RCC 7860 (cell line): ENCODE measurements at regions not wholly inside any gene's neighbourhood (a gene's known extent, or its start where the extent isn't known, plus 50 kb on each side); places are given as distances from the start of the nearest gene placed in this dataset.

Experiments used
- DNase-seq: peaks from one replicate; pipeline ENCODE4 v3.0.0-alpha.2; 2015; ENCODE audit warnings: low spot score
- FAIRE-seq: peaks from 2 replicates; lab custom pipeline; 2012; peaks lifted over from hg19 to GRCh38; lab: Jason Lieb, UNC

DNA sequence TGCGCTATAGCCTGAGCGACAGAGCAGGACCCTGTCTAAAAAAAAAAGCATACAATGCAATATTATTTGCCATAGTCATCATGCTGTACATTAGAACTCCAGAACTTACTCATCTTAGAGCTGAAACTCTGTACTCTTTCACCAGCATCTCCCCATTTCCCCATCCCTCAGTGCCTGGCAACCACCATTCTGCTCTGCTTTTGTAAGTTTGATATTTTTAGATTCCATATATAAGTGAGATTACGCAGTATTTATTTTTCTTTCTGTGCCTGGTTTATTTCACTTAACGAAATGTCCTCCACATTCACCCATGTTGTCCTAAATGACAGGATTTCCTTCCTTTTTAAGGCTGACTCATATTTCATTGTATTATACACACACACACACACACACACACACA is 121.8 kb downstream of the BBS10 start:
- DNase-seq (no peak), FAIRE-seq (no peak)

DNA sequence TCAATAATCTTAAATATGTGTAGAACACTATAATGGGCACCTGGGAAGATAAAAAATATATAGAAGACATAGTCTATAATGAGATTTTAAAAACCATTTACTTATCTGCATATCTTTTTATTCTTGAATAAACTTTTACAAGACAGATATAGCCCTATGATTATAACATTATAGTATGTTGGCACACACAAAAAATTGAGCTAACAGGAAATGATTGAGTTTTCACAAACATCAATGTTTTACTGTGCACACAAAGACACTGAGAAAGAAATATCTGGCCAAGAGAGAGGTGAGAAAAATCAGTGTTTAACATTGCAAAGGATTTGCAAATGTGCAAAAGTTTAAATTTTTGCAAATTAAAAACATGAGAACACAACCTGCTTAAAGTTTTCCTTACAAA is 124.3 kb downstream of the BBS10 start:
- DNase-seq (no peak), FAIRE-seq (no peak)

DNA sequence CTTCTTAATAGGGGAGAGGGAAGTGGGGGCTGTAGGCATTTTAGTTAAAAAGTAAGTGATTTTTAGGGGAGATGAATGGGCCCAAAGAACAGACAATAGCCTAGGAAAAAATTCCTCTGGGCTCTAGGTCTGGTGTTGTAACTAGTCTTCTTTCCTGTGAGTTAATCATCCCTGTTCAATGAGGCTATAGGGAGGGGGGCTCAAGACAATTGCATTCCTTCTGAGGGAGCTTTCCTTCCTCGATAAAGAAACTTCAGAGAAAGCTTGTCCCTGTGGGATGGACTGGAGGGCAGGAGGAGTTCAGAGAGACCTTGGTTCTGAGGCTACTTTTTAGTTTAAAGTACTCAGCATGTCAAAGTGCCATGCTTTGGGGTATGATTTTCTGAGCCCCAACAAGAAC is 127.2 kb downstream of the BBS10 start:
- DNase-seq (no peak), FAIRE-seq (no peak)

DNA sequence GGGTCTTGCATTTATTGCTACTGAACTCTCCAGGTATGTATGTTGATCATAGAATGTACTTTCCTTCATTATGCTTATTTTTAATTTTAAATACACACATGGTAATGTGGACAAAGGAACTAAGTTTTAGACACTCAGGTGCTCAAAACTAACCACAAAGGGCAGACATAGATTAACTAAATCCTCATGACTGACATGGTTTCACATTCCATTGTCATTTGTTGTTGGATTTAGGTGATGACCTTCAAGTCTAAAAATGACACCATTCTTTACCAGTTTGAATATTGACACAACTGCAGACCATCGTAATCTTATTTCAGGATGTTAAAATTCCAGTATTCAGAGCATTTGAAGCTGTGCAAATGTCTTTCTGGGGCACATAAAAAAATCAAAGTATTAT is 128.4 kb downstream of the BBS10 start:
- peak; percentile 90 for FAIRE-seq
- peak; percentile 65 for DNase-seq

DNA sequence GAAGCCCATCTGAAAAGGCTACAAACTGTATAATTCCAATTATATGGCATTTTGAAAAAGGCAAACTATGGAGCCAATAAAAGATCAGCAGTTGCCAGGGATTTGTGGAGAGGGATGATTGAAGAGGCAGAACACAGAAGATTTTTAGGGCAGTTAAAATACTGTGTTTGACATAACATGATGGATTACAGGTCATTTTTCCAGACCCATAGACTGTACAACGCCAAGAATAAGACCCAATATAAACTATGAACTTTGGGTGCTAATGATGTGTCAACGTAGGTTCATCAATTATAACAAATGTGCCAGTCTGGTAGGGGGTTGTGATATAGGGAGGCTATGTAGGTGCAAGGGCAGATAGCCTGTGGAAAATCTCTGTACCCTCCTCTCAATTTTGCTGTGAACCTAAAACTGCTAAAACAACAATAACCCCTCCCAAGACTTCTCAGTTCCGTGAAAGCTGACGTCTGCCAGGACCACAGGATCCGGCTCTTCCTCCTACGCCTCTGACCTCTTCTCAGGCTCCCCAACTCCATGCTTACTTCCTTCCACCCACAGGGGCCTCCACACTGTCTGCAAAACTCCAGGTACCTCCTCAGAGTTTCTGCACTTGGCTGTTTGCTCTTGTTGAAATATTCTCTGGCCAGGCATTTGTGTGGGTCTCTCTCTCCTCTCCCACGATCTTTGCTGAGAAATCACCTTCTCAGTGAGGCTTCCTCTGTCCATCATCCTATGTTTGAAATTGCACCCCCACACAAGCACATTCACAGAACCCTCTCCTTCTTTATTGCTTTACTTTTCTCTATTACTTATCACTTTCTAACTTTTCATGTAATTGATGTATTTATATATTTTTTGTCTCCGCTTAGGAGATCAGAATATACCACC is 131.4 kb downstream of the BBS10 start:
- no peak for FAIRE-seq
- no peak for DNase-seq

DNA sequence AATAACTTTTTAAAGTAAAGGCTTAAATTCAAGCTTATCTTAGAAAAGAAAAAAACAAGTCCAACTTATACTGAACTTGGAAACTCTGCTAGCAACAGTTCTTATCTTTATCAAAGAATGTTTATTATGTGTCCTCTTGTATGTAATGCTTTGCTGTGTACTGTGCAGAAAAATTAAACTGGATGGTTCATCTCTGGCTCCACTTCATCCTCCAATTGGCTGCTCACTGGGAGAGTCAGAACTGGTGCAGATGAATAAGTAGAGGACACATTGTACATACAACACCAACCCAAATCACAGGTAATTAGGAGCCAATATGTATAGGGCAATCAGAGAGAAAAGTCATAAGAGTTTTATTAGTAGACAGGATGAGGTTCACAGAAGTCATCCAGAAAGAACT is 123.6 kb upstream of the NAP1L1 start:
- no peak for FAIRE-seq
- DNase-seq: no peak

DNA sequence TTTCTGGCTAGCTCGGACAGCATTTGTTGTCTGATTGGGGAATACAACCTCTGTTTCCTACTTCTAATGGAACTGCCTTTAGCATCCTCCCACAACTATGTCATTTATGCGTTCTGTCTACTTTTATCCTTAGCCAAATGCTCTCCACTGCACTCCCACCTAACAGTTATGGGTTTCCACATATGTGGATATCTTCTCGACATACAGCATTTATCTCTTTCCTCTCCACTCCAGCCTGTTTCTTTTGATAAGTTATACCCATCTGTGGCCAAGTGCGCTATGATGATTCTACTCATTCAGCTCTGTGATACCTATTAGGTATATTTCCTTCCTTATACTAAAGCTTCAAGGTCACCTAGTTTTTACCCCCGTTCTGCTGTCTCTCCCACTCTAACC is 122.2 kb upstream of the NAP1L1 start:
- FAIRE-seq: no peak
- DNase-seq: no peak

DNA sequence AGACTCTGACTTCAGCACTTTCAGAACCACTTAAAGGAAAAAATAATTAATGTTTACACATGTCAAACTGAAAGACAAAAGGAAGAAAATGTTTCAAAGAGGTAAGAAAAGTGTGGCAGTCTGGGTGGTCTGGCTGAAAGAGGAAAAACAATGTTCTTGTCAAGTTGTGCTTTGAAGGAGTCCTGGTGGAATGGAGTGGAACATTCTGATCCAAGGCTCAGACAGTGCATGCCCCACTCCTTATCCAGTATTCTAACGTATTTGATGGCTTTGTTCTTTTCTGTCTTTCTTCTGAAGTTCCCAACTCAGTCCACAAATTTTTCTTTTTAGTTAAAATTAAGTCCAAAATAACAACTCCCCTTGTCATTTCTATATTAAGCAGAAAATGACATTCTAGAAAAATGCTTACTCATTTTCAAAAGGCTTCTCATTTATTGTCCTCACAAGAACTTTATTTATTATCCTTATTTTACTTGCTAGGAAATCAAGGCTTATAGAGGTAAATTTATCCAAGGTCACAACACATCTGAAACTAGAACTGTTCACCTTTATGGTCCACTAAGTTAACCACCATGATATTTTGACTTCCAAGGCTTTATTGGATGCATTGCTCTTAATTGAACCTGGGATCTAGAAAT is 121.7 kb upstream of the NAP1L1 start:
- no peak for FAIRE-seq
- DNase-seq: no peak

DNA sequence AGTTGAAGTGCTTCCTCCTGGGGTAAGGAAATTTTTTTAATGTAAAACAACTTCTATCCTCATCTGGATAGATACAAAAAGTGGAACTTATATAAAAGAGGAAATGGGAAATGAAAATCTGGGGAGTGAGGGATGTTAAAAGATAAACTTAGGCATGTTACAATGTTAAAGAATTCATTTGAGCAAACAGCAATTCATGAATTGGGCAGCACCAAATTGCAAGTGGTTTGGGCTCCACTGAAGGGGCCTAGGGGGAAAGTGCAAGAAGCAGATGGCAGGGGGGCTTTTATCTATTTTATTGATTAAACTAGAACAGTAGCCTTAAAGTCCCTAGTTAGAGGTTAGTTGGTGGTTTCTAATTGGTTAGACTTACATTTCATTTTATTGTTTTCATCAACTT is 118.1 kb upstream of the NAP1L1 start:
- DNase-seq: no peak
- no peak for FAIRE-seq

DNA sequence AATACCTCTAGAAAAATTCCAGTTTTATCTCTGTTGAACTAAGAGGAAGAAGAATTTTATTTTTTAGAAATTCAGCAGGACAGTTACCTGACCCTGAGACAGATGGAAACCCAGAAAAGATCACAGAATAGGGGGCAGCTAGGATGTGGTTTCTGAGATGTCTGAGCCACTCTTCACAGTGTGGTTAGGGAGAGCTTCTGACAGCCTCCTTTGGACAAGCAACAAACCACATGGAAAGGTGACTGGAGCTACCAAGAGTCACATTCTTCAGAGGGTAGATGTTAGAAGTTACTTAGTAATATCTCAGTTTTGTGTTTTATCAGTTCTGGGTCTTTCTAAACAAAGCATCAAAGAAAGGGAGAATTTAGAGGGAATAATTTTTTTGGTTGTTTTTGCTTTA is 117.3 kb upstream of the NAP1L1 start:
- FAIRE-seq (peak; percentile 90), DNase-seq (peak; percentile 66)

DNA sequence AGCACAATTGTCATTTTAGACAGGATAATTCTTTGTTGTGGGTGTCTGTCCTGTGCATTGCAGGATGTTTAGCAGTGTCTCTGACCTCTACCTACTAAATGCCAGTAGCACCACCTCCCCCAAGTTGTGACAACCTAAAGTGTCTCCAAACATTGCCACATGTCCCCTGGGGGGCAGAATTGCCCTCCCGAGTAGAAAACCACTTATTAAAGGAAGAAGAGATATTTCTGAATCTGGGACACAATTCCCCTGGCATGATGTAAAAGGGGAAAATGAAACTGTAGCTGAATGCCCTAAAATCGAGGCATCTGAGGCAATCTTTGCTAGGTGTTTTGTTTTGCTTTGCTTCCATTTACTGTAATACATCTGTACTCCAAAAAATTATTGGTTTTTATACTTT is 116.8 kb upstream of the NAP1L1 start:
- peak; percentile 16 for DNase-seq
- no peak for FAIRE-seq

DNA sequence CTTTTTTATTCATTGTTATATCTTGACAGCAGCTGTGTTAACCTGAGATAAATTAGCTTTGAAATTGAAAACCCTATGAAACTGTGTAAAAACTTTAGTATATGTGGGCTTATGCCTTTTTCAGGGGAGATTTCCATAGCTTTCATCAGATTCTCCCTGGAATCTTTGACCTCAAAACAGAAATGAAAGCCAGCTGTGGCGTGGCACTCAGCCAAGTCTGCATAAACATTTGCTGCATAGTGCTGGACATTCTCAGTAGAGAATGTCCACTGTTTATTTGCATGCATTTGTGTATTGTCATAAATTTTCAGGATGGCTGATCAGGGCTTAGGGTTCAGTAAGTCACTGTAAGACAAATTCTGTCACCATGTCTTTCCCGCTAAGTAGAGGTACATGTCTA is 115.3 kb upstream of the NAP1L1 start:
- DNase-seq: peak; percentile 10

DNA sequence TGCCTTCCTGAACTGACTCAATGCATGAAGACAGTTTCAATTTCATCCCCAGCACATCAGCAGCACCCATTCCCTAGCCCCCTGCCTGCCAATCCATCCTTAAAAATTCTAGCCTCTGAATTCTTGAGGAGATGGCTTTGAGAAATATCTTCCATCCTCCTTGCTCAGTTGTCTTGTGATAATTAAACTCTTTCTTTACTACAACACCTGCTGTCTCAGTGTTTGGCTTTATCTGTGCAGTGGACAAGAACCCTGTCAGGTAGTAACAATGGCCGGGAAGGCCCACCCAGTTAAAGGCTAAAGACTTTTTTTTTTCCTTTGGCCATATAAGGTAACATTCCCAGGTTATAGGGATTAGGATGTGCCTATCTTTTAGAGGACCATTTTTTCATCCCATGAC is 114.4 kb upstream of the NAP1L1 start:
- FAIRE-seq (no peak), DNase-seq (no peak)

More for the DNA sequence above, 115.3 kb upstream of the NAP1L1 start:
- FAIRE-seq: peak; percentile 37

DNA sequence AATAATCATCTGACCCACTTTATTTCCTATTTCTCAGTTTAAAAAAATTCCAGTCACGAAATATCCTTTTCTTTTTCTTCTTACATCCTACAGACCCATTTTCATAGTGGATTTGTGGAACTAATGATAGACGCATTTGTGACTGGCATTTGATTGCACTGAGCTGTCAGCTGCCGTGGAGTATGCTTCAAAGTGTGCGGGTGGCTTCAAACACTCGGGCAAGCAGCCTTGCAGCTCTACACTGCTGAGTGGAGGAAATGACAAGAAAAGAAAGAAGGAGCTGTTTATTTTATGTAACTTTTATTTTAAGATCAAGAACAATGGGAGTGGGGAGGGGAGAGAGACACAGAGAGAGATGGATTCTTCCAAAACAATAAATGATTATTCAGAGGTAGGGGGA is 112.8 kb upstream of the NAP1L1 start:
- FAIRE-seq: no peak
- no peak for DNase-seq

DNA sequence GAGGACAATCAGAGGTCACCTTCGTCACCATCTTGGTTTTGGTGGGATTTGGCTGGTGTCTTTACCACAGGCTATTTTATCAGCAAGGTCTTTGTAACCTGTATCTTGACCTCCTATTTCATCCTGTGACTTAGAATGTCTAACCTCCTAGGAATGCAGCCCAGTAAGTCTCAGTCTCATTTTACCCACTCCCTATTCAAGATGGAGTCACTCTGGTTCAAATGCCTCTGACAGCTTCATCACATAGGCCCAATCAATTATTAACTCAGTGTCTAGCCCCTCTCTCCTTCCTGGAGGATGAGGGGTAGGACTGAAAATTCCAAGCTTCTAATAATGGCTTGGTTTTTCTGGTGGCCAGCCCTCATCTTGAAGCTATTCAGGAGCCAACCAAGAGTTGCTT is 111.4 kb upstream of the NAP1L1 start:
- FAIRE-seq (no peak), DNase-seq (peak; percentile 16)

DNA sequence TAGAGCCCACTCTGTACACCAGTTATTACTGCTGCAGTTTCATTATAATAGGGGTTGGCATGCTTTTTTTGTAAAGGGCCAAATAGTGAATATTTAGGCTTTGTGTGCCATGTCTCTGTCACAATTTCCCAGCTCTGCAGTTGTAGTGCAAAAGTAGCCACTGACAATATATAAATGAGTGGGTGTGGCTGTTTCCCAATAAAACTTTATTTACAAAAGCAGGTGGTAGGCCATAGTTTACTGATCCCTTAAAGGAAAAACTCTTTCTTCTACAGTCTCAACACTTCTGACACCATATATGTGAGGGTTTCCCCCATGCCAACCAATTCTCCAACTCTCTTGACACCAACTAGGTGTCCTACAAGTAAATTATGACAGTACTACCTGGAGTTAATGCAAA is 110.2 kb upstream of the NAP1L1 start:
- no peak for DNase-seq
- FAIRE-seq: no peak

DNA sequence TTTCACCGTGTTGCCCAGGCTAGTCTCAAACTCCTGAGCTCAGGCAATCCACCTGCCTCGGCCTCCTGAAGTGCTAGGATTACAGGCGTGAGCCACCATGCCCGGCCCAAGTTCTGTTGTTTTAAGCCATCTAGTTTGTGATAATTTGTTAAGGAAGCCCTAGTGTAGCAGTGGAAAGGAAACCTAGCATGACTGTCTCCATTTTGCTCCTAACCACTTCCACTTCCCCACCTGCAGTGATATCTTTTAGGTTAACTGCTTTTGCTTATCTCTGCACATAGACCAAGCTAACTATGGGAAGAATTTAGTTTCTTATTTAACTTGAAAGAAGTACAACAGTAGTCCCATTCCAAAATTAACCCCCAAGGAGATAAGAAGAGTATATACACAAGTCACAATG is 109.5 kb upstream of the NAP1L1 start:
- no peak for DNase-seq
- no peak for FAIRE-seq

DNA sequence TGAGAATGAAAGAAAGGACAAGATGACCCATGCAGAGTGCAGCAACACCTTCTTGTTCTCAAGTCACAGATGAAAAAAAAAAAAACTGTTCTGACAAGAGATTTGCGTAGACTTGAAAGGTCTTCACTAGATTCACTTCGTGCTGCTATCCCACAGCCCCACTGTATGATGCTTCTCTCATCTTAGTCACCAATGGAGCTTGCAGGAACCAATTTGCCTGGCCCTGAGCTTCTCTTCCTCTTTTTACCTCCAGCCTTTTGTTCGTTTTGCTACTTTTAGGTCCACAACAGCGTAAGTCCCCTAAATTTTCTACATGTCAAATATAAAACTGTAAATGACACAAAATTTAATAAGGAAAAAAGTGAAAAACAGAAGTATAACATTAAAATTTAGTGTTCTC is 107.9 kb upstream of the NAP1L1 start:
- no peak for DNase-seq
- no peak for FAIRE-seq

DNA sequence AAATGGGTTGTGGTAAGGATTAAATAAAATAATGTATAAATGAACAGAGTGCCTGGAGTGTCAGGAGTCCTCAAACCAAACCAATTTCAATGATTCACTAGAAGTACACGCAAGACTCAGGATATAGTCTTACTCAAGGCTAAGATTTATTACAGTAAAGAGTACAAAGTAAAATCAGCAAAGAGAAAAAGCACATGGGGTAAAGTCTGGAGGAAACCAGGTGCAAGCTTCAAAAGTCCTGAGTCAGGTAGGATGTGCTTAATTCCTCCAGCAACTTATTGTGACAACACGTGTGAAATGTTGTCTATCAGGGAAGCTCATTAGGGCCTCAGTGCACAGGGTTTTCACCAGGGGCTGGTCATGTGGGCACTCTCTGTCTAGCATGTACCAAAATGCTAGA is 105.8 kb upstream of the NAP1L1 start:
- DNase-seq (peak; percentile 16), FAIRE-seq (peak; percentile 30)

DNA sequence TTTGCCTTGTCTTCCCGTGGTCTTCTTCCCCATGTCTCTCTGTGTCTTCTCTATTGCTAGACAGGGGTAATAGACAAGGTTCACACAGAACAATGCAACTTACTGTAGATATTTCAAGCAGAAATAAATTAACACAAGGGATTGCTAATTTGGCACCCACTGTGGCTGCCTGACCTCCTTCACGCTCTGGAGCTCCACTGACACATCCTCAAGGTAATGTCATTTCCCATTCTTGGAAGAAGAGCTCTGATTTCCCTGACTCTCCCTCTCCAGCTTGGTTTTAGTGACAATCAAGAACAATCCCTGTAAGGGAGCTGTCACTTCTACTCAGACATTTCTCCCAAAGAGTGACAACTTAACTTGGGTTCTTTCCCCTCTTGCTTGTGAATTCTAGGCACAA is 105.4 kb upstream of the NAP1L1 start:
- FAIRE-seq (peak; percentile 29), DNase-seq (peak; percentile 23)

DNA sequence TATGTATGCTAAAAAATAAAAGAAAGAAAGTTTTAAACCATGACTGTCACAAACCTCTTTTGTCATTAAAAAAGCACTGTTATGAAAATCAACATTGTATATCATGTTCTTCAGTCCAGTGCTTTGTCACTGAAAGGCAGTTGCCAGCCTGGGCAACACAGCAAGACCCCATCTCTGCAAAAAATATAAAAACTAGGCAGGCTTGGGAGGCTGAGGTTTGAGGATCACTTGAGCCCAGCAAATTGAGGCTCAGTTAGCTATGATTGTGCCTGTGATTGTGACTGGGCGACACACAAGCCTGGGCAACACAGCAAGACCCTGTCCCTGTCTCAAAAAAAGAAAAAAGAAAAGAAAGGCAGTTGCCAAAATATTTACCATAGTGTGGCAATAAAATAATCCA is 102.7 kb upstream of the NAP1L1 start:
- DNase-seq (no peak), FAIRE-seq (no peak)

DNA sequence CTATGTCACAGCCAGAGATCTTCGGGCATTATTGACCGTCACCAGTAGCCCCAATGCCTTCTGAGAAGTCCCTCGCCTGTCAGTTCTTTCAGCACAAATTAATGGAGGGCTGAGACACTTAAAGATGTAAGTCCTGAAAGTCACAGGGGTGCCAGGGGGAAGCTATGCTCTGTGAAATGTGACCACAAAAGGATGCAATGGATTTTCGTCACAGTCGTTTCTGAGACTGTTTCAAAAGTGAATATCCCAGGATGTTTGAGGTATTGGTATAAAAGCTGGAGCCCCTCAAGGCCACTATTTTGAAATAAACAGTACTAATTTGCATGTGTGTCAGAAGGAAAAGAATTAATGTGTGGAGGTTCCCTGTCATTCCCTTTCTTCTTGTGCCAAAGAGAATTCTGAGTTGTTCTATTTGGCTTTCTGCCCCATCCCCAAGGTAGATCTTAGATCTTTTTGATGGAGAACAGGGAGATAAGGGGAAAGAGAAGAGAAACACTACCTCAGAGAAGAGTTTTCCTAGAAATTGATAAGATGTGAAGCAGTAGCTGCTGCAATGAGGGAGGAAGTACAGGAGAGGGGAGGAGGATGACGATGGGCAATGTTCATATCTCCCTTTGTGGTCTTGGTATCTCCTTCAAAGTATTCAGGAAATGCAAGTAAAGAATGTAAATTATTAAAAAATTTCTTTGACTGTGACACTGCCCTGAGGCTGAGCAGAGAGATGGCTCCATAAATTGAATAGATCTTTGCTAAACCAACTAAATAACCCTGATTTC is 101.8 kb upstream of the NAP1L1 start:
- no peak for FAIRE-seq
- peak; percentile 8 for DNase-seq
